Thyroid gland (tissue), 4 donors: ENCODE measurements at regions not wholly inside any gene's neighbourhood (a gene's known extent, or its start where the extent isn't known, plus 50 kb on each side); places are given as distances from the start of the nearest gene placed in this dataset.

Experiments
- POLR2A ChIP-seq, 2 donors: fragments of 450-650 bp; IDR thresholded peaks; one replicate each; pipeline ENCODE4 v1.6.1; 2017; ENCODE audit warnings: antibody characterized with exemption in 2 of 2, mild to moderate bottlenecking in 2 of 2, moderate library complexity in 1 of 2
- TF ChIP-seq, protein P1 (sequence below), 6 experiments: fragments of 200-600 bp in 3 of 6; fragments of 450-650 bp in 3 of 6; sonication (generic) in 3 of 6; IDR thresholded peaks; one replicate each; pipeline ENCODE4 v1.5.1; 2016 to 2019; ENCODE audit warnings: antibody characterized with exemption in 6 of 6, mild to moderate bottlenecking in 2 of 6, inconsistent platforms in 1 of 6, moderate library complexity in 1 of 6

DNA sequence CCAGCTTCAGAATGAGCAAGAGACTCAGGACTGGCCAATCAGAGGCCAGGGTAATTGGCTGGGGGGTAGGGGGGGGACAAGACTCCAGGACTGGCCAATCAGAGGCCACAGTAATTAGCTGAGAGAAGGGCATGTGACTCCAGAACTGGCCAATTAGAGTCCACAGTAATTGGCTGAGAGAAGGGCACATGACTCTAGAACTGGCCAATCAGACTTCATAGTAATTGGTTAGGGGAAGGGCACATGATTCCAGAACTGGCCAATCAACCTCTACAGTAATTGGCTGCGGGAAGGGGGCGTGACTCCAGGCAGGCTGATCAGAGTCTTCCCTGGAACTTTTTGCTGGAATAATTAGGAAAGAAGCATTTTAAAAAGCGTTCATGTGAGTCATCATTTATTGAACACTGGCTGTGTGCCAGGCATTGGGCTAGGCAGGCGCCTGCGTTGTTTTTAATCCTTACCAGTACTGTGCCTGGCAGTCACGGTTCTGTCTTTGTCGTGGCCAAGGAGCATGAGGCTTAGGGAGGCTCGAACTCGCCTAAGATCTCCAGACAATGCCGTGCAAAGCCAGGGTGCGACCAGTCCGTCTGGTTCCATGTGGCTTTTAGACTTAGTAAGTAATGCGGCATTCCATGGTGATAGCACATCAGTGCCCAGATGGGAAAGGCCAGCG lies 508.1 kb downstream of the TBC1D22A start:
- TF ChIP-seq, protein P1, sequence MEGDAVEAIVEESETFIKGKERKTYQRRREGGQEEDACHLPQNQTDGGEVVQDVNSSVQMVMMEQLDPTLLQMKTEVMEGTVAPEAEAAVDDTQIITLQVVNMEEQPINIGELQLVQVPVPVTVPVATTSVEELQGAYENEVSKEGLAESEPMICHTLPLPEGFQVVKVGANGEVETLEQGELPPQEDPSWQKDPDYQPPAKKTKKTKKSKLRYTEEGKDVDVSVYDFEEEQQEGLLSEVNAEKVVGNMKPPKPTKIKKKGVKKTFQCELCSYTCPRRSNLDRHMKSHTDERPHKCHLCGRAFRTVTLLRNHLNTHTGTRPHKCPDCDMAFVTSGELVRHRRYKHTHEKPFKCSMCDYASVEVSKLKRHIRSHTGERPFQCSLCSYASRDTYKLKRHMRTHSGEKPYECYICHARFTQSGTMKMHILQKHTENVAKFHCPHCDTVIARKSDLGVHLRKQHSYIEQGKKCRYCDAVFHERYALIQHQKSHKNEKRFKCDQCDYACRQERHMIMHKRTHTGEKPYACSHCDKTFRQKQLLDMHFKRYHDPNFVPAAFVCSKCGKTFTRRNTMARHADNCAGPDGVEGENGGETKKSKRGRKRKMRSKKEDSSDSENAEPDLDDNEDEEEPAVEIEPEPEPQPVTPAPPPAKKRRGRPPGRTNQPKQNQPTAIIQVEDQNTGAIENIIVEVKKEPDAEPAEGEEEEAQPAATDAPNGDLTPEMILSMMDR (IDR thresholded peaks at IDR 0.05) = no peak
- no peak for TF ChIP-seq POLR2A (IDR thresholded peaks at IDR 0.05)
